Left lung (tissue), 4 donors: ENCODE measurements at regions not wholly inside any gene's neighbourhood (a gene's known extent, or its start where the extent isn't known, plus 50 kb on each side); places are given as distances from the start of the nearest gene placed in this dataset.
A peak's percentile ranks its signal among the peaks of the same experiment; 100 is the strongest.

Experiments
- ATAC-seq: fragments of 200-7000 bp; cut with Tn5 transposase; one replicate; pipeline ENCODE4 v1.9.1; 2020; ENCODE audit warnings: moderate library complexity
- DNase-seq, 4 donors: peaks; one replicate each; pipeline ENCODE4 v3.0.0-alpha.2; 2013 to 2020
- H3K27ac ChIP-seq, 2 donors: fragments of 200-600 bp; sonication (generic) in 1 of 2; one replicate each; pipeline versions ENCODE4 v1.5.0 to v1.8.0; 2020 to 2021
- H3K27me3 ChIP-seq, 2 donors: fragments of 200-600 bp; sonication (generic) in 1 of 2; one replicate each; pipeline versions ENCODE4 v1.5.0 to v1.8.0; 2020 to 2021
- H3K36me3 ChIP-seq, 2 donors: fragments of 200-600 bp; sonication (generic) in 1 of 2; one replicate each; pipeline versions ENCODE4 v1.5.0 to v1.8.0; 2020 to 2021
- H3K4me1 ChIP-seq, 2 donors: fragments of 200-600 bp; one replicate each; pipeline ENCODE4 v1.8.0; 2021
- H3K4me3 ChIP-seq, 2 donors: fragments of 200-600 bp; sonication (generic) in 1 of 2; one replicate each; pipeline versions ENCODE4 v1.5.0 to v1.8.0; 2020 to 2021; ENCODE audit warnings: mild to moderate bottlenecking in 1 of 2
- H3K9me3 ChIP-seq, 2 donors: fragments of 200-600 bp; sonication (generic) in 1 of 2; one replicate each; pipeline versions ENCODE4 v1.5.0 to v1.8.0; 2020 to 2021
- intact Hi-C, 2 donors: fragments of 100-400 bp; cut with DNase I; formaldehyde crosslinking; loops; one replicate each; pipeline versions ENCODE4 v1.11.2 to v1.14.2; 2022
- TF ChIP-seq, protein P1 (sequence below), 2 donors: fragments of 200-600 bp; sonication (generic) in 1 of 2; IDR thresholded peaks; one replicate each; pipeline versions ENCODE4 v1.5.0 to v1.8.0; 2021; ENCODE audit warnings: antibody characterized with exemption in 2 of 2
- donor health status: DM: no; HTN: yes; CAD: no.
- donor health status: DM: no; HTN: no; CAD: no.

- DNase-seq (no peak), ATAC-seq (peak; percentile 64)
- intact Hi-C loops, result no loop called here
- Histone ChIP-seq H3K9me3 (no peaks in the 10 kb centered on the region), H3K27ac (peak overlapping the region in 1 of 2 donors; percentile 79), H3K4me3 (no peak overlapping the region), H3K4me1 (peaks cover 0 to 49% of the 10 kb centered on the region in 2 donors), H3K36me3 (no peaks in the 10 kb centered on the region), H3K27me3 (no peaks in the 10 kb centered on the region)
- TF ChIP-seq, protein P1, sequence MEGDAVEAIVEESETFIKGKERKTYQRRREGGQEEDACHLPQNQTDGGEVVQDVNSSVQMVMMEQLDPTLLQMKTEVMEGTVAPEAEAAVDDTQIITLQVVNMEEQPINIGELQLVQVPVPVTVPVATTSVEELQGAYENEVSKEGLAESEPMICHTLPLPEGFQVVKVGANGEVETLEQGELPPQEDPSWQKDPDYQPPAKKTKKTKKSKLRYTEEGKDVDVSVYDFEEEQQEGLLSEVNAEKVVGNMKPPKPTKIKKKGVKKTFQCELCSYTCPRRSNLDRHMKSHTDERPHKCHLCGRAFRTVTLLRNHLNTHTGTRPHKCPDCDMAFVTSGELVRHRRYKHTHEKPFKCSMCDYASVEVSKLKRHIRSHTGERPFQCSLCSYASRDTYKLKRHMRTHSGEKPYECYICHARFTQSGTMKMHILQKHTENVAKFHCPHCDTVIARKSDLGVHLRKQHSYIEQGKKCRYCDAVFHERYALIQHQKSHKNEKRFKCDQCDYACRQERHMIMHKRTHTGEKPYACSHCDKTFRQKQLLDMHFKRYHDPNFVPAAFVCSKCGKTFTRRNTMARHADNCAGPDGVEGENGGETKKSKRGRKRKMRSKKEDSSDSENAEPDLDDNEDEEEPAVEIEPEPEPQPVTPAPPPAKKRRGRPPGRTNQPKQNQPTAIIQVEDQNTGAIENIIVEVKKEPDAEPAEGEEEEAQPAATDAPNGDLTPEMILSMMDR (IDR thresholded peaks at IDR 0.05), result no peak
These were observed 109.1 kb upstream of the MAX start for GRCh38 chr14:65211341-65211987.

DNA sequence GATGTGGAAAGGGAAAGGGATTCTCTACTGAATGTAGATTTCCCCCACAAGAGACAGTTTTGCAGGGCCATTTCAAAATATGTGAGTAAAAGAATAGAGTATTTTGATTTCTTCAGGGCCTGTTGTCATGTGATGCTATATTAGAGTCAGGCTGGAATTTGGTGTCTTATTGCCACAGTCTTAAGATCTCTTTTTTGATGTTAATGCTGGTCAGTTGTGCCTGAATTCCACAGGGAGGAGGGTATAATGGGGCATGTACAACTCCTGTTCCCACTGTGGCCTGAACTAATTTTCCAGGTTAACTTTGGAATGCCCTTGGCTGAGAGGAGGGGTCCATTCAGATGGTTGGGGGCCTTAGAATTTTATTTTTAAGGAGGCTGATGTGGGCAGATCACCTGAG lies 111.0 kb upstream of the MAX start:
- Histone ChIP-seq H3K27me3 (no peaks in the 10 kb centered on the region), H3K9me3 (no peaks in the 10 kb centered on the region), H3K27ac (no peak overlapping the region), H3K4me3 (no peak overlapping the region), H3K4me1 (peaks cover 0 to 32% of the 10 kb centered on the region in 2 donors), H3K36me3 (no peaks in the 10 kb centered on the region)
- TF ChIP-seq, protein P1 (IDR thresholded peaks at IDR 0.05), result no peak
- ATAC-seq (no peak), DNase-seq (no peak)
- intact Hi-C loops, result no loop called here

DNA sequence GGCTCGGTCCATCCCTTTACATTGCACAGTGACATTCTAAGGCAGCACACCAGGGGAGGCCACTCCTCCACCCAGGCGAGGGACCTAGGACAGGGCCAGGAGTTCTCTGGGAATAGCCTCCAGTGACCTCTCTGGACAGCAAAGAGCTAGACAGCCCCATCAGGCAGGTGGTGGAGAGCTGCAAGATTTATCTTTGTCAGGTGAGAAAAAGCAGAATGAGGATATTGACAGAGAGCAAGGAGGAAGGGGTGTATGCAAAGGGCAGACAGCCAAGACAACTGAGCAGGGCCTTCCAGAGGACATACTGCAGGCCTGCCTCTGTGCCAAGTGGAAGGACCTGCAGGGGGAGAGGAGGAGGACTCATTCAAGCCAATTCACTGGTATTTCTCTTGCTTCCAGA lies 112.4 kb upstream of the MAX start:
- Histone ChIP-seq H3K9me3 (no peaks in the 10 kb centered on the region), H3K27me3 (no peaks in the 10 kb centered on the region), H3K27ac (no peak overlapping the region), H3K4me1 (peaks cover 0 to 22% of the 10 kb centered on the region in 2 donors), H3K4me3 (no peak overlapping the region), H3K36me3 (no peaks in the 10 kb centered on the region)
- ATAC-seq (no peak), DNase-seq (no peak)
- TF ChIP-seq, protein P1 (IDR thresholded peaks at IDR 0.05), result no peak
- intact Hi-C loops, result no loop called here

DNA sequence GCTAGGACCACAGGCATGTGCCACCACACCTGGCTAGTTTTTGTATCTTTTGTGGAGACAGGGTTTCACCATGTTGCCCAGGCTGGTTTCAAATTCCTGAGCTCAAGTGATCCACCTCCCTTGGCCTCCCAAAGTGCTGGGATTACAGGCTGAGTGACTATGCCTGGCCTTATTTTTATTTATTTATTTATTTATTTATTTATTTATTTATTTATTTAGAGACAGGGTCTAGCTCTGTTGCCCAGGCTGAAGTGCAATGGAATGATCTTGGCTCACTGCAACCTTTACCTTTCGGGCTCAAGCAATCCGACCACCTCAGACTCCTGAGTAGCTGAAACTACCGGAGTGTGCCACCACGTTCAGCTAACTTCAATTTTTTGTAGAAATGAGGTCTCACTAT lies 117.0 kb upstream of the MAX start:
- Histone ChIP-seq H3K27ac (no peak overlapping the region), H3K27me3 (no peaks in the 10 kb centered on the region), H3K9me3 (no peaks in the 10 kb centered on the region), H3K36me3 (no peaks in the 10 kb centered on the region), H3K4me1 (peaks cover 0 to 6% of the 10 kb centered on the region in 2 donors), H3K4me3 (no peak overlapping the region)
- intact Hi-C loops, result no loop called here
- no peak for DNase-seq
- TF ChIP-seq, protein P1 (IDR thresholded peaks at IDR 0.05), result no peak
- no peak for ATAC-seq

DNA sequence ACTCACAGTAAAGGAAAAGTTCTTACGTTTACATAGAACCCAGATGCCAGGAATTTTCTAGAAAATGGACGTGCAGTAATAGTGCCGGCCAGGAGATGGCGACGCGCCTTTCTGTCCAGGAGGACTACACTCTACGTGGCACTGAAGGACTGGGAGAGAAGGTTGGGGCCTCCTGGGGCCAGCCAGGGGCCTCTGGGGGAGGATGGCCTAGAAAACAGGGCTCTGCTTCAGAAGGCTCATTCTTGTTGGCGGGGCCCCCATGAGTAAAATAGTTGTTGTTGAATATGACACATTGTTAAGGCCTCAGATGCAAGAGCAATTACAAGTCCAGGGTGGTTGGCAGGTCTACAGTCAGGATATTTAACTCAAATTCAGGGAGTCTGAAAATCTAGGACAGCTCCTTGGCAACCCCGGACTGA lies 120.1 kb upstream of the MAX start:
- Histone ChIP-seq H3K27me3 (no peaks in the 10 kb centered on the region), H3K9me3 (no peaks in the 10 kb centered on the region), H3K36me3 (no peaks in the 10 kb centered on the region), H3K4me3 (no peak overlapping the region), H3K27ac (no peak overlapping the region), H3K4me1 (peaks cover 0 to 15% of the 10 kb centered on the region in 2 donors)
- ATAC-seq (peak; percentile 92), DNase-seq (peak in 1 of 4 donors; percentile 85)
- intact Hi-C loops, result loop anchor here in 1 of 2 donors (10.0 kb wide), 1 partner anchor 192 kb away; the partner anchor contains the start of gene FUT8
- TF ChIP-seq, protein P1 (IDR thresholded peaks at IDR 0.05), result peak; percentile 50 to 75
